ENCODE measurements at regions not wholly inside any gene's neighbourhood (a gene's known extent, or its start where the extent isn't known, plus 50 kb on each side); places are given as distances from the start of the nearest gene placed in this dataset.
A peak's percentile ranks its signal among the peaks of the same experiment; 100 is the strongest.

GRCh38 chr16:11401161-11402050 lies 56.1 kb downstream of the RMI2 start:
- intact Hi-C loops (cut with micrococcal nuclease) = no loop called here
- no peaks in the 10 kb centered on the region for H3K36me3 Mint-ChIP-seq (ENCODE audit: low read depth)
- H3K27me3 Mint-ChIP-seq = peaks cover 3% of the 10 kb centered on the region
- no peak for DNase-seq
- peaks cover 2% of the 10 kb centered on the region for H3K4me1 Mint-ChIP-seq
- no peak overlapping the region for H3K27ac Mint-ChIP-seq
- no peaks in the 10 kb centered on the region for H3K9me3 Mint-ChIP-seq
- no peak overlapping the region for H3K4me3 Mint-ChIP-seq

- no peaks in the 10 kb centered on the region for H3K36me3 Mint-ChIP-seq (ENCODE audit: low read depth)
- H3K27ac Mint-ChIP-seq = no peak overlapping the region
- H3K4me3 Mint-ChIP-seq = no peak overlapping the region
- intact Hi-C loops (cut with micrococcal nuclease) = no loop called here
- DNase-seq = no peak
- peaks cover 2% of the 10 kb centered on the region for H3K4me1 Mint-ChIP-seq
- H3K9me3 Mint-ChIP-seq = no peaks in the 10 kb centered on the region
- peaks cover 3% of the 10 kb centered on the region for H3K27me3 Mint-ChIP-seq
Measured at GRCh38 chr16:11402051-11402744, 56.9 kb downstream of the RMI2 start.

GRCh38 chr16:11402745-11403533 lies 57.7 kb downstream of the RMI2 start:
- Mint-ChIP-seq H3K4me3 (no peak overlapping the region), H3K36me3 (ENCODE audit: low read depth) (no peaks in the 10 kb centered on the region), H3K9me3 (no peaks in the 10 kb centered on the region), H3K4me1 (peaks cover 2% of the 10 kb centered on the region), H3K27ac (peak overlapping the region; percentile 20), H3K27me3 (peaks cover 3% of the 10 kb centered on the region)
- intact Hi-C loops (cut with micrococcal nuclease) = no loop called here
- no peak for DNase-seq

- intact Hi-C loops (cut with micrococcal nuclease) = no loop called here
- H3K4me1 Mint-ChIP-seq = peaks cover 2% of the 10 kb centered on the region
- H3K4me3 Mint-ChIP-seq = no peak overlapping the region
- no peak for DNase-seq
- peaks cover 3% of the 10 kb centered on the region for H3K27me3 Mint-ChIP-seq
- H3K9me3 Mint-ChIP-seq = no peaks in the 10 kb centered on the region
- H3K36me3 Mint-ChIP-seq (ENCODE audit: low read depth) = no peaks in the 10 kb centered on the region
- no peak overlapping the region for H3K27ac Mint-ChIP-seq
Measured at GRCh38 chr16:11403534-11403795, 58.2 kb downstream of the RMI2 start.

- Mint-ChIP-seq H3K4me1 (peaks cover 2% of the 10 kb centered on the region), H3K36me3 (ENCODE audit: low read depth) (no peaks in the 10 kb centered on the region), H3K9me3 (no peaks in the 10 kb centered on the region), H3K4me3 (no peak overlapping the region), H3K27me3 (peaks cover 3% of the 10 kb centered on the region), H3K27ac (no peak overlapping the region)
- DNase-seq = no peak
- intact Hi-C loops (cut with micrococcal nuclease) = loop anchor here (2.0 kb wide), 1 partner anchor 439 kb away; no protein-coding TSS in a partner anchor
Measured at GRCh38 chr16:11403920-11404319, 58.7 kb downstream of the RMI2 start.

- H3K27ac Mint-ChIP-seq = no peak overlapping the region
- H3K36me3 Mint-ChIP-seq (ENCODE audit: low read depth) = no peaks in the 10 kb centered on the region
- no peak overlapping the region for H3K4me3 Mint-ChIP-seq
- H3K9me3 Mint-ChIP-seq = no peaks in the 10 kb centered on the region
- no peak for DNase-seq
- intact Hi-C loops (cut with micrococcal nuclease) = loop anchor here (2.0 to 5.0 kb wide), 3 partner anchors 128 to 440 kb away; no protein-coding TSS in a partner anchor
- peaks cover 3% of the 10 kb centered on the region for H3K27me3 Mint-ChIP-seq
- peaks cover 2% of the 10 kb centered on the region for H3K4me1 Mint-ChIP-seq
Measured at GRCh38 chr16:11404603-11405002, 59.3 kb downstream of the RMI2 start.

- H3K27ac Mint-ChIP-seq = no peak overlapping the region
- no peak overlapping the region for H3K4me3 Mint-ChIP-seq
- H3K4me1 Mint-ChIP-seq = peaks cover 2% of the 10 kb centered on the region
- no peaks in the 10 kb centered on the region for H3K36me3 Mint-ChIP-seq (ENCODE audit: low read depth)
- peaks cover 3% of the 10 kb centered on the region for H3K27me3 Mint-ChIP-seq
- no peaks in the 10 kb centered on the region for H3K9me3 Mint-ChIP-seq
- intact Hi-C loops (cut with micrococcal nuclease) = loop anchor here (2.0 to 5.0 kb wide), 4 partner anchors 127 to 441 kb away; no protein-coding TSS in a partner anchor
- DNase-seq = peak; percentile 87
Measured at GRCh38 chr16:11405331-11406176, 60.3 kb downstream of the RMI2 start.

GRCh38 chr16:11406177-11406560 lies 60.9 kb downstream of the RMI2 start:
- Mint-ChIP-seq H3K4me3 (no peak overlapping the region), H3K36me3 (ENCODE audit: low read depth) (no peaks in the 10 kb centered on the region), H3K27me3 (peaks cover 3% of the 10 kb centered on the region), H3K9me3 (no peaks in the 10 kb centered on the region), H3K27ac (no peak overlapping the region), H3K4me1 (peaks cover 2% of the 10 kb centered on the region)
- no peak for DNase-seq
- intact Hi-C loops (cut with micrococcal nuclease) = loop anchor here (2.0 to 5.0 kb wide), 3 partner anchors 126 to 406 kb away; no protein-coding TSS in a partner anchor

- DNase-seq = peak; percentile 90
- Mint-ChIP-seq H3K36me3 (ENCODE audit: low read depth) (no peaks in the 10 kb centered on the region), H3K27me3 (peaks cover 3% of the 10 kb centered on the region), H3K4me3 (no peak overlapping the region), H3K9me3 (no peaks in the 10 kb centered on the region), H3K4me1 (peaks cover 2% of the 10 kb centered on the region), H3K27ac (no peak overlapping the region)
- intact Hi-C loops (cut with micrococcal nuclease) = loop anchor here (1.0 to 5.0 kb wide), 4 partner anchors 125 to 405 kb away; no protein-coding TSS in a partner anchor
Measured at GRCh38 chr16:11407047-11407982, 62.1 kb downstream of the RMI2 start.

- Mint-ChIP-seq H3K27ac (no peak overlapping the region), H3K9me3 (no peaks in the 10 kb centered on the region), H3K4me1 (peaks cover 2% of the 10 kb centered on the region), H3K36me3 (ENCODE audit: low read depth) (no peaks in the 10 kb centered on the region), H3K27me3 (peaks cover 3% of the 10 kb centered on the region), H3K4me3 (no peak overlapping the region)
- intact Hi-C loops (cut with micrococcal nuclease) = loop anchor here (5.0 kb wide), 2 partner anchors 124 to 404 kb away; no protein-coding TSS in a partner anchor
- no peak for DNase-seq
Measured at GRCh38 chr16:11408216-11408615, 63.0 kb downstream of the RMI2 start.

- no peak overlapping the region for H3K4me3 Mint-ChIP-seq
- no peaks in the 10 kb centered on the region for H3K9me3 Mint-ChIP-seq
- H3K36me3 Mint-ChIP-seq (ENCODE audit: low read depth) = no peaks in the 10 kb centered on the region
- intact Hi-C loops (cut with micrococcal nuclease) = loop anchor here (5.0 kb wide), 2 partner anchors 123 to 403 kb away; no protein-coding TSS in a partner anchor
- DNase-seq = no peak
- no peak overlapping the region for H3K27ac Mint-ChIP-seq
- H3K27me3 Mint-ChIP-seq = peaks cover 3% of the 10 kb centered on the region
- H3K4me1 Mint-ChIP-seq = peaks cover 2% of the 10 kb centered on the region
Measured at GRCh38 chr16:11409398-11409797, 64.1 kb downstream of the RMI2 start.

- no peak overlapping the region for H3K4me3 Mint-ChIP-seq
- DNase-seq = no peak
- no peaks in the 10 kb centered on the region for H3K4me1 Mint-ChIP-seq
- intact Hi-C loops (cut with micrococcal nuclease) = no loop called here
- no peaks in the 10 kb centered on the region for H3K36me3 Mint-ChIP-seq (ENCODE audit: low read depth)
- no peaks in the 10 kb centered on the region for H3K27me3 Mint-ChIP-seq
- H3K9me3 Mint-ChIP-seq = no peaks in the 10 kb centered on the region
- H3K27ac Mint-ChIP-seq = no peak overlapping the region
Measured at GRCh38 chr16:11410376-11411058, 65.3 kb downstream of the RMI2 start.
